HG02885 (cell line): ENCODE measurements at regions not wholly inside any gene's neighbourhood (a gene's known extent, or its start where the extent isn't known, plus 50 kb on each side); places are given as distances from the start of the nearest gene placed in this dataset.
"Not testable (repeated sequence)": the region's sequence is repeated elsewhere in the genome, so short reads cannot be mapped to it uniquely, and the experiment has no call there.

Source experiments
- ATAC-seq: cut with Tn5 transposase; IDR thresholded peaks from one replicate; pipeline ENCODE4 v1.9.1; 2021; ENCODE audit warnings: mild to moderate bottlenecking; ENCODE audit not compliant: unreplicated experiment, poor library complexity

GRCh38 chr14:83873669-83874068 is 1656.3 kb upstream of the FLRT2 start:
- ATAC-seq, result no peak

- no peak for ATAC-seq
Observed at GRCh38 chr14:83874662-83875061, 1655.3 kb upstream of the FLRT2 start.

GRCh38 chr14:83883732-83884131 is 1646.2 kb upstream of the FLRT2 start:
- ATAC-seq, result no peak

- no peak for ATAC-seq
Observed at GRCh38 chr14:83885837-83886293, 1644.1 kb upstream of the FLRT2 start.

GRCh38 chr14:83887866-83888265 is 1642.1 kb upstream of the FLRT2 start:
- ATAC-seq, result no peak

GRCh38 chr14:83893447-83893846 is 1636.5 kb upstream of the FLRT2 start:
- no peak for ATAC-seq

GRCh38 chr14:83894568-83894967 is 1635.4 kb upstream of the FLRT2 start:
- no peak for ATAC-seq

GRCh38 chr14:83898558-83898957 is 1631.4 kb upstream of the FLRT2 start:
- not testable (repeated sequence) for ATAC-seq

GRCh38 chr14:83899706-83900105 is 1630.2 kb upstream of the FLRT2 start:
- no peak for ATAC-seq

GRCh38 chr14:83905157-83905556 is 1624.8 kb upstream of the FLRT2 start:
- no peak for ATAC-seq

GRCh38 chr14:83908419-83908818 is 1621.5 kb upstream of the FLRT2 start:
- ATAC-seq, result no peak

GRCh38 chr14:83909507-83909906 is 1620.4 kb upstream of the FLRT2 start:
- no peak for ATAC-seq

GRCh38 chr14:83912032-83912642 is 1617.8 kb upstream of the FLRT2 start:
- ATAC-seq, result no peak

GRCh38 chr14:83913476-83913875 is 1616.5 kb upstream of the FLRT2 start:
- ATAC-seq, result no peak

- no peak for ATAC-seq
Observed at GRCh38 chr14:83918546-83918945, 1611.4 kb upstream of the FLRT2 start.

GRCh38 chr14:83919675-83920074 is 1610.3 kb upstream of the FLRT2 start:
- not testable (repeated sequence) for ATAC-seq

GRCh38 chr14:83923842-83924241 is 1606.1 kb upstream of the FLRT2 start:
- ATAC-seq, result no peak

- ATAC-seq, result no peak
Observed at GRCh38 chr14:83924259-83924658, 1605.7 kb upstream of the FLRT2 start.

GRCh38 chr14:83940253-83940652 is 1589.7 kb upstream of the FLRT2 start:
- no peak for ATAC-seq

GRCh38 chr14:83958359-83958758 is 1571.6 kb upstream of the FLRT2 start:
- ATAC-seq, result no peak

- no peak for ATAC-seq
Observed at GRCh38 chr14:83960832-83961512, 1569.0 kb upstream of the FLRT2 start.

- ATAC-seq, result no peak
Observed at GRCh38 chr14:83969998-83970397, 1559.9 kb upstream of the FLRT2 start.
